GM21576 (cell line): ENCODE measurements at regions not wholly inside any gene's neighbourhood (a gene's known extent, or its start where the extent isn't known, plus 50 kb on each side); places are given as distances from the start of the nearest gene placed in this dataset.

Experiments used
- ATAC-seq: cut with Tn5 transposase; IDR thresholded peaks from one replicate; pipeline ENCODE4 v1.9.1; 2021; ENCODE audit warnings: mild to moderate bottlenecking, moderate library complexity; ENCODE audit not compliant: unreplicated experiment

GRCh38 chr13:21814604-21815003 lies 143.7 kb downstream of the FGF9 start:
- ATAC-seq: no peak

- ATAC-seq: no peak
Observed at GRCh38 chr13:21817878-21818277, 147.0 kb downstream of the FGF9 start.

DNA sequence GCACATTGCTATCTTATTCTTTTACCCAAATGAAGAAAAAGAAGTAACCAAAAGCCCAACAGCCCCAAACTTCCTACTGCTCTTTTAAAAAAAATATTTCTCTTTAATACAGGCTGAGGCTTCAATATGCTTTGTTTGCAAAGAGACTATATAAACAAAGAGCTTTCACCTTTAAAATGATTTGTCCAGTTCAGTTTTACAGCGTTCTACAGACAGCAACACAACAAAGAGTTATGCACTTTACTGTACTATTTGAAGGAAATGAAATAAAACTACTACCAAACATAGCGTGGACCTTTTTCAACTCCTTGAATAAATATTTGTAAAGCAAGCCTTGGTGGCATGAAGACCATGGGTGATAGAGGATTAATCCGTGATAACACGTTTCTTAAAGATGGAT lies 151.2 kb downstream of the FGF9 start:
- no peak for ATAC-seq

GRCh38 chr13:21823416-21823815 lies 152.5 kb downstream of the FGF9 start:
- ATAC-seq: no peak

DNA sequence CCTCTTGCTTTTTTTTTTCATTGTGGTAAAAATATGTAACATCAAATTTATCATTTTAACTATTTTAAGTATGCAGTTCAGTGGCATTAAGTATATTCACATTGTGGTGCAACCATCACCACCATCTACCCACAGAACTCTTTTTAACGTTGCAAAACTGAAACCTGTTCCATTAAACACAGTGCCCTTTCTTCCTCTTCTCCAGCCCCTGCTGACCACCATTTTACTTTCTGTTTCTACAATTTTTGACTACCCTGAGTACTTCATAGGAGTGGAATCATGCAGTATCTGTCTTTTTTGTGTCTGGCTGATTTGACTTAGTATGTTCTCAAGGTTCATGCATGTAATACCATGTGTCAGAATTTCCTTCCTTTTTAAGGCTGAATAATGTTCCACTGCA lies 153.1 kb downstream of the FGF9 start:
- ATAC-seq: no peak

- ATAC-seq: no peak
Observed at GRCh38 chr13:21825186-21825585, 154.3 kb downstream of the FGF9 start.

DNA sequence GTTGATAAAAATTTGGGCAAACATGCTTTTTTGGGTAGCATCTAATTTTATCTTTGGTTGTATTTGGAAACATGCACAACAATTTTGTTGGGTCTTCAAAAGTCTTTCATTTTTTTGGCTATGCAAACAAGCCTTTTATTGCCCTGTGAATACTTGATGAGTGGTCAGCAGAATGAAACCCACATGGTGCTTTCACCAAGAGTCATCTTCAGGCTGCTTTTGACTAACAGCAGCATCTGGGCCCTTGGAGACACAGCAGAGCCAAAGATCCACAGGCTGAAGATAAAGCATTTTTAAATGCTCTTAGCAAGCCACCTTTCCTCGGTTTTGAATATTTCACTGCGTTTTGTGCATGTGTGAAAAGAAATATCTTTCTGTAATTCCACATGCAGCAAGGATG lies 154.9 kb downstream of the FGF9 start:
- ATAC-seq: no peak

DNA sequence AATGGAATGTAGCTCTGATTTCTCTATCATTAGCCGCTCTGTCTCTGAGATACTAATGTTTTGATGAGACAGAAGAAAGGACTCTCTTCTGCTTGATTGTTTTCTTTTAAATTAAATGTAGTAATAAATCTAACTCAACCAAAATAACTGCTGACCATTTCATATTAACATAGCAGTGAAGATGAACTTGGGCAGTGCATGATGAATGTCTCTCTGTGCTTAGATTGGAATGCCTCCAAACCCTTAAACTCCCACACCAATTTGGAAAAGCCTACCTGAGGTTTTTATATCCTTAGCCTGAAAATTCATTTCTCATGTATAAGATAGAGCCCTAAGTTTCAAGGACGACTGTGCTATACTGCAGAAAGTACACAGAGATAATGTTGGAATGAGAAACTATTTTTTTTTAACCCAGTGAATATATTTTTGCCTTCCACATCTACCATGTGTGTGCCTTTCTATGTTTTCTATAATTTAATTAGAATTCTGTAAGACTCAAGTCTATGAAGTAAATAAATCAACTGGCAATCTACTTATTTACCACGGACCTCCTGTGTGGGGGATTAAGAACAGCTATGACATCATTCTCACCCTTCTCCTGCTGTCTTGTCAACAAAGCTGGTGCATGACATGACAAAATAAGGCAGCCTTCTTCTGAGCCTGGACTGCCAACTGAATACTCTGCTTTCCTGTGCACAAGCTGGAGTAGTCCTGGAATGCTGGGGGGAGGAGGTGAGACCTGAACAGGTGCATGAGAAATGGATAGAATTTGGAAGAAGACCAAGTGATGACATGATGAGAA lies 155.5 kb downstream of the FGF9 start:
- ATAC-seq: no peak

- no peak for ATAC-seq
Observed at GRCh38 chr13:21831654-21832324, 160.9 kb downstream of the FGF9 start.

GRCh38 chr13:21833921-21834320 lies 163.0 kb downstream of the FGF9 start:
- ATAC-seq: no peak

DNA sequence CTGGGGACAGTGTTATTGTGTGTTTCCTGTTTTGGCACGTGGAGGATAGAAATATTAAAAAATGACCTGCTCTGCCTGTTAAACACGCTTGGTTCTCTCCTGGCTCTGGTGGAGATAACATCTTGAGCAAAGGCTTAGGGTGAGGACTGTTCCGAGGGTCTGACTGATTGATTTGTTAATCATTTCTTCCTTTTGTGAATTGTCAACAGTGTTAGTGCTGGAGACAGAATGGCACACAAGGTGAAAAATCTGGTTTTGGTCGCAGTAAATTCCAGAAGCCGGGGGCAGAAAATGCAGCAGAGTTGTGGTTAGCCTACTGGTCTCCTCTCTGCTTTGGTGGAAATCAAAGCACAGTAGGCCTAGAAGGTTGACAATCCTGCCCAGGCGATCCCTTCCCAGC lies 163.6 kb downstream of the FGF9 start:
- ATAC-seq: no peak

- no peak for ATAC-seq
Observed at GRCh38 chr13:21837288-21837687, 166.4 kb downstream of the FGF9 start.

- ATAC-seq: no peak
Observed at GRCh38 chr13:21837841-21838551, 167.1 kb downstream of the FGF9 start.

- no peak for ATAC-seq
Observed at GRCh38 chr13:21846605-21847004, 175.7 kb downstream of the FGF9 start.

- no peak for ATAC-seq
Observed at GRCh38 chr13:21849323-21849722, 178.4 kb downstream of the FGF9 start.

- ATAC-seq: no peak
Observed at GRCh38 chr13:21850013-21851006, 179.4 kb downstream of the FGF9 start.

DNA sequence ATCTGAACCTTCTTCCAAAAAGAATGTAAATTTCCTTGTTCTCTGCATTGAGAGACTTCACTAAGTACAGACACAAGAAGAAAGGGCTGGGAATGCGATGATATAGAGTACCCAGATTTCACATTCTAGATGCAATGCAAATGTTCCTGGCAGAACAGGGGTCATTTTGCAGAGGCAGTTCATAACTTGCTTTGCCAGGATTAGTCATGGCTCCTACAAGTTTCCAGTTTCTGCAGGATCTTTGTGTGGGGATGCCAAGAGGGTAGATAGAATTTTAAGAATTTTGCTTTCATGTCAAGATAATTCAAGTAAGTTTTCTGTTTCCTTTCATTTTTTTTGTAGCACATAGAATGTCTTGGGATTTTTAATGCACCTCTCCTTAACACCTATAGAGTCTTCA lies 181.2 kb downstream of the FGF9 start:
- ATAC-seq: no peak

DNA sequence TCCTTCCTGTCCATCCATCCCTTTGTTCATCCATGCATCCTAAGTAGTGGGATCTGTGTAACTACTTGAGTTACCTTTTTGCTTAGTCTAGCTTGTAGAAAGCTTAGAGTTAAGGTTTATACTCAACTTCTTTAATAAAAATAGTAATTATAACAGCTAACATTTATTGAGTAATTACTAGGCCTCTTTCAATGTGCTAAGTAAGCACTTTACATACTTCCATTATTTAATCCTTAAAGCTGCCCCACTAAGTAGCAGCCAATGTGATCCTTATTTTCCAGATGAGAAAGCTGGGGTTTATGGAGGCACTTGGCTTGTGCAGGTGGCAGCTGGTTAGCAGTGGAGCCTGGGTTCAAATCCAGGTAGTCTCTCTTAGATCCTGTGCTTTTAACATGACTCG lies 182.9 kb downstream of the FGF9 start:
- ATAC-seq: no peak

- no peak for ATAC-seq
Observed at GRCh38 chr13:21868823-21869222, 197.9 kb downstream of the FGF9 start.

- ATAC-seq: no peak
Observed at GRCh38 chr13:21871382-21871781, 200.5 kb downstream of the FGF9 start.

GRCh38 chr13:21871919-21872318 lies 201.0 kb downstream of the FGF9 start:
- no peak for ATAC-seq
